Kidney epithelial cell (primary cell): ENCODE measurements at regions not wholly inside any gene's neighbourhood (a gene's known extent, or its start where the extent isn't known, plus 50 kb on each side); places are given as distances from the start of the nearest gene placed in this dataset.

Experiments
- DNase-seq: peaks from one replicate; pipeline ENCODE4 v3.0.0-alpha.2; 2010; ENCODE audit warnings: low read depth
- H3K27me3 ChIP-seq: 2 replicates; pipeline ENCODE4 v1.6.0; 2011; ENCODE audit warnings: low read length; ENCODE audit not compliant: control insufficient read depth, insufficient read depth
- H3K36me3 ChIP-seq: 2 replicates; pipeline ENCODE4 v1.5.1; 2011; ENCODE audit warnings: low read length; ENCODE audit not compliant: control insufficient read depth, insufficient read depth
- H3K4me3 ChIP-seq: 2 replicates; pipeline ENCODE4 v1.5.1; 2011; ENCODE audit warnings: low read depth, mild to moderate bottlenecking, control low read depth, low read length
- TF ChIP-seq, protein P1 (sequence below): IDR thresholded peaks from 2 replicates; pipeline ENCODE4 v1.5.1; 2011; ENCODE audit warnings: mild to moderate bottlenecking, moderate library complexity, low read length, control low read depth, inconsistent platforms; ENCODE audit not compliant: insufficient read depth, poor library complexity, severe bottlenecking

DNA sequence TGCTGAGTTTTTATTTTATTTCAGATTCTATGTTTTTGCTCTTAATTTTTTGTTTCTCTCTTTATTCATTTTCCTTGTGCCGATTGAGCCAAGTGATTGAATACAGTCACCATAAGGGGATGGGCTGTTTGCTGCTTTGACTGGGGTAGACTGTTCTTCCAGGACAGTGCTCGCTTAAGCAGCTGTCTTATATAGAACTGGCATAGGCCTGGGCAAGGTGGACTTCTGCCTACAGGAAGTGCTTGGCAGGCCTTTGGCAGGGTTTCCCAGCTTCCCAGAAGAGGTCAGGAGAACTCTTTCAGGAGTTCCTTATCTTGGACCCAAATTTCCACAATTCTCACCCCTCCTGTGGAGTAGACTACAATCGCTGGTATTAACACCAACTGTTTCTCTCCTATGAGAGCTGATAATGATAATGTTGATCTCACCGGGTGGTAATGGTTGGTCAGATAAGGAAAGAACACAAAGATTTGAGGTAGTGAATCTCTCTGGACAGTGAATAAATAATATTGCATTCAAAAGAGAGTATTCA is 207.5 kb upstream of the ST6GAL2 start:
- Histone ChIP-seq H3K27me3 (no peaks in the 10 kb centered on the region), H3K4me3 (no peak overlapping the region), H3K36me3 (no peaks in the 10 kb centered on the region)
- TF ChIP-seq, protein P1, sequence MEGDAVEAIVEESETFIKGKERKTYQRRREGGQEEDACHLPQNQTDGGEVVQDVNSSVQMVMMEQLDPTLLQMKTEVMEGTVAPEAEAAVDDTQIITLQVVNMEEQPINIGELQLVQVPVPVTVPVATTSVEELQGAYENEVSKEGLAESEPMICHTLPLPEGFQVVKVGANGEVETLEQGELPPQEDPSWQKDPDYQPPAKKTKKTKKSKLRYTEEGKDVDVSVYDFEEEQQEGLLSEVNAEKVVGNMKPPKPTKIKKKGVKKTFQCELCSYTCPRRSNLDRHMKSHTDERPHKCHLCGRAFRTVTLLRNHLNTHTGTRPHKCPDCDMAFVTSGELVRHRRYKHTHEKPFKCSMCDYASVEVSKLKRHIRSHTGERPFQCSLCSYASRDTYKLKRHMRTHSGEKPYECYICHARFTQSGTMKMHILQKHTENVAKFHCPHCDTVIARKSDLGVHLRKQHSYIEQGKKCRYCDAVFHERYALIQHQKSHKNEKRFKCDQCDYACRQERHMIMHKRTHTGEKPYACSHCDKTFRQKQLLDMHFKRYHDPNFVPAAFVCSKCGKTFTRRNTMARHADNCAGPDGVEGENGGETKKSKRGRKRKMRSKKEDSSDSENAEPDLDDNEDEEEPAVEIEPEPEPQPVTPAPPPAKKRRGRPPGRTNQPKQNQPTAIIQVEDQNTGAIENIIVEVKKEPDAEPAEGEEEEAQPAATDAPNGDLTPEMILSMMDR: no peak
- DNase-seq: no peak

DNA sequence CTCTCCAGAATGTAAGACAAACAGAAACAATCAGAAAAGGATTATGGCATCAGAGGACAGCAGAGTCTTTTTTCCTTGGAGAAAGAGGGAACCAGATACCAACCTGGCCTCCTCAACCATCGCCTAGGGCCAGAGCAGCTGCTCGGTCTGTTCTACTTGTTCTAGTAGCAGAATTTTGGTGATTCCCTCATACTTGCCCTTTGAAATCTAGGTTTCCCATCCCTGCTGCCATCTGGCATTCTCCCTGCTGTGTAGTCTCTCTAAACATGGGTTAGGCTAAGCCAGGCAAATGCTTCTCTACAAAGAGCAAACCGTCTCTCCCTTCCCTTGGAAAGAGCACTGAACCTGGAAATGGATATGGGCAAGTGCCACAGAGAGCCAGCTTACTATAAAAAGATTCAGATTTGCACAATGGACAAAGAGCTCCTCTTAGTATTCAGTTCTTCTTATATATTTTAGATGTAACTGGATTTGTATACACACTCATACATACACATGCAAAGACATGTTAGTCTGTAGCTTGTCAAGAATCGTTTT is 208.6 kb upstream of the ST6GAL2 start:
- TF ChIP-seq, protein P1: no peak
- DNase-seq: no peak
- no peaks in the 10 kb centered on the region for H3K36me3 ChIP-seq

DNA sequence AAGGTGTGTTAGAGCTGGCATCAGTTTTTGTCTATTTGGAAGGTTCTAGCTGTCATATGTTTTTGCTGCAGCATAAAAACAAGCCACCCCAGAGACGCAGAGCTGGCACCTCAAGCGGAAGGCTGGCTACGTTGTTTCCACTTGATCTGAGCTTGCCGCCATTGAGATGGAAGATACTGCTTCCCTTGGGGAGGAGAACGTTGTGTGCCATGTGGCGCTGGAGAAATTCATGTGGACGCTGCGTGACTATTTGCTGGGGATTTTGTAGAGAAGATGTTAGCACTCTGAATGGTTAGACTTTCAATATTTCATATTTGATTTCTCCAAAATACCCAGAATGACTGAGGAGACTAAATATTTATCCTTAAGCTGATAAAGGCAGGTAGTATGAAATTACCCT is 216.2 kb upstream of the ST6GAL2 start:
- no peak for DNase-seq
- TF ChIP-seq, protein P1: no peak
- no peaks in the 10 kb centered on the region for H3K36me3 ChIP-seq
- H3K27me3 ChIP-seq: no peaks in the 10 kb centered on the region
- no peak overlapping the region for H3K4me3 ChIP-seq

More for the DNA sequence above, 208.6 kb upstream of the ST6GAL2 start:
- Histone ChIP-seq H3K27me3 (no peaks in the 10 kb centered on the region), H3K4me3 (no peak overlapping the region)

DNA sequence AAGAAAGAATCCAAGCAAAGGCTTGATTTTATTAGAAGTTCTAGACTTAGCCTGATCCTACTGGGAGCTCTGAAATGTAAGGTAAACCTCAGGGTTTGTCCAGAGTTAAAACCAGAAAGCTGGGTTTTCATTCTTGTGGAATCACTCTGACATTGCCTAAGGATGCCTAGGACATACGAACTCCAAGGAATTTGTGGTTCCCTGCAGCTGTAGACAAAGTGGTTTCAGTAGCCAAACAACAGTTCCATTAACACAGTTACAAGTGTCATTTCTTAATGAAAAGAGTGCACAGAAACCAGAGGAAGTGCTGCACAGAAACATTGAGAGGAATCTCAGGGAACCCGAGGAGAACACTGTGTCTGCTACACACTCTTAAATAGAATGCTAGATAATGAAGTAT is 221.4 kb upstream of the ST6GAL2 start:
- no peak for DNase-seq
- Histone ChIP-seq H3K4me3 (no peak overlapping the region), H3K36me3 (no peaks in the 10 kb centered on the region), H3K27me3 (no peaks in the 10 kb centered on the region)
- TF ChIP-seq, protein P1: no peak

DNA sequence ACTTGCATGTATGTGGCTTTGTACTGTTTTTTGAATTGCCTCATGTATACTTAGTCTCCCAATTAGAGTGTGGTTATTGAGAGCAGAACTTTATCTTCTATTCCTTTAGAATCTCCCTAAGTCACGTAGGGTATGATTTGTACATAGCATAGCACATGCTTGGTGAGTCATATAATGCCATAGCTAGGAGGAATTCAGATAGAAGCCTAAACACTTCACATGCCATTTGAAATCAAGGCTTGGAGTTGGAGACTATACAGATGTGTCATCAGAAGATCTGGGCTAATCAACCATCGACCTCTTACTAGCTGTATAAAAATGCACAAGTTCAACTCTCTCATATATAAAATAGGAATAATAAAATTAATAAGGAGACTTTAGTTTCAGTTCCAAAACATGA is 222.6 kb upstream of the ST6GAL2 start:
- no peak for DNase-seq

More for the DNA sequence above, 222.6 kb upstream of the ST6GAL2 start:
- Histone ChIP-seq H3K36me3 (no peaks in the 10 kb centered on the region), H3K4me3 (no peak overlapping the region), H3K27me3 (no peaks in the 10 kb centered on the region)
- TF ChIP-seq, protein P1: no peak
